Spinal cord (tissue), 9 donors: ENCODE measurements at regions not wholly inside any gene's neighbourhood (a gene's known extent, or its start where the extent isn't known, plus 50 kb on each side); places are given as distances from the start of the nearest gene placed in this dataset.
"Not testable (repeated sequence)": the region's sequence is repeated elsewhere in the genome, so short reads cannot be mapped to it uniquely, and the experiment has no call there.

ENCODE experiments used
- DNase-seq, 6 donors: peaks; one replicate each; pipeline versions ENCODE4 v3.0.0 to v3.0.0-alpha.2; 2013 to 2015; ENCODE audit warnings: low spot score in 6 of 6, low read depth in 4 of 6
- H3K27ac ChIP-seq: one replicate; pipeline ENCODE4 v1.5.1; 2013; ENCODE audit warnings: low read depth, low read length, control low read depth
- H3K27me3 ChIP-seq: one replicate; pipeline ENCODE4 v1.6.1; 2013; ENCODE audit warnings: low read length; ENCODE audit not compliant: control insufficient read depth, insufficient read depth
- H3K36me3 ChIP-seq: one replicate; pipeline ENCODE4 v1.6.1; 2013; ENCODE audit warnings: low read length; ENCODE audit not compliant: control insufficient read depth, insufficient read depth
- H3K4me1 ChIP-seq: one replicate; pipeline ENCODE4 v1.6.1; 2013; ENCODE audit warnings: low read length; ENCODE audit not compliant: control insufficient read depth, insufficient read depth
- H3K4me3 ChIP-seq: one replicate; pipeline ENCODE4 v1.5.1; 2013; ENCODE audit warnings: low read depth, low read length, control low read depth
- H3K9me3 ChIP-seq: one replicate; pipeline ENCODE4 v1.6.1; 2013; ENCODE audit warnings: low read length; ENCODE audit not compliant: control insufficient read depth, insufficient read depth
- WGBS: methylation state at CpG from one replicate; pipeline ENCODE4 v1.1.5; 2013; ENCODE audit warnings: missing lambda C conversion rate; ENCODE audit not compliant: insufficient coverage; 5-methylcytosine and 5-hydroxymethylcytosine counted together
- donor health status: healthy.

GRCh38 chr12:68387338-68387737 lies 55.2 kb upstream of the MDM1 start:
- peaks cover 4% of the 10 kb centered on the region for H3K9me3 ChIP-seq

GRCh38 chr12:68389305-68389704 lies 57.1 kb upstream of the MDM1 start:
- Histone ChIP-seq H3K27me3 (no peaks in the 10 kb centered on the region), H3K4me3 (no peak overlapping the region), H3K9me3 (peaks cover 4% of the 10 kb centered on the region), H3K36me3 (no peaks in the 10 kb centered on the region), H3K27ac (no peak overlapping the region), H3K4me1 (no peaks in the 10 kb centered on the region)
- no CpG with 5 or more reads among the region's 1 CpG for WGBS
- DNase-seq: no peak

More at GRCh38 chr12:68387338-68387737, 55.2 kb upstream of the MDM1 start:
- Histone ChIP-seq H3K4me3 (no peak overlapping the region), H3K4me1 (no peaks in the 10 kb centered on the region), H3K27ac (no peak overlapping the region), H3K27me3 (no peaks in the 10 kb centered on the region), H3K36me3 (no peaks in the 10 kb centered on the region)
- WGBS: 100% methylated on average over 1 of the region's 1 CpG
- no peak for DNase-seq

GRCh38 chr12:68391937-68392336 lies 59.8 kb upstream of the MDM1 start:
- Histone ChIP-seq H3K27ac (no peak overlapping the region), H3K4me3 (no peak overlapping the region), H3K4me1 (no peaks in the 10 kb centered on the region), H3K27me3 (no peaks in the 10 kb centered on the region), H3K9me3 (peaks cover 4% of the 10 kb centered on the region), H3K36me3 (no peaks in the 10 kb centered on the region)
- DNase-seq: no peak
- no CpG with 5 or more reads among the region's 3 CpGs for WGBS

GRCh38 chr12:68392376-68392775 lies 60.2 kb upstream of the MDM1 start:
- H3K36me3 ChIP-seq: no peaks in the 10 kb centered on the region
- H3K4me3 ChIP-seq: no peak overlapping the region
- no peaks in the 10 kb centered on the region for H3K27me3 ChIP-seq
- no peaks in the 10 kb centered on the region for H3K4me1 ChIP-seq
- DNase-seq: no peak
- H3K27ac ChIP-seq: no peak overlapping the region
- peaks cover 4% of the 10 kb centered on the region for H3K9me3 ChIP-seq

GRCh38 chr12:68393417-68393816 lies 61.3 kb upstream of the MDM1 start:
- Histone ChIP-seq H3K27me3 (no peaks in the 10 kb centered on the region), H3K4me1 (no peaks in the 10 kb centered on the region), H3K9me3 (peaks cover 4% of the 10 kb centered on the region), H3K27ac (no peak overlapping the region), H3K4me3 (no peak overlapping the region), H3K36me3 (no peaks in the 10 kb centered on the region)
- WGBS: 58% methylated on average over 4 of the region's 4 CpGs
- no peak for DNase-seq

GRCh38 chr12:68397566-68398158 lies 65.5 kb upstream of the MDM1 start:
- 100% methylated on average over 2 of the region's 4 CpGs for WGBS
- Histone ChIP-seq H3K4me3 (no peak overlapping the region), H3K4me1 (no peaks in the 10 kb centered on the region), H3K27me3 (no peaks in the 10 kb centered on the region), H3K27ac (no peak overlapping the region), H3K36me3 (no peaks in the 10 kb centered on the region), H3K9me3 (no peaks in the 10 kb centered on the region)
- DNase-seq: no peak

GRCh38 chr12:68398689-68399088 lies 66.5 kb upstream of the MDM1 start:
- not testable (repeated sequence) for H3K36me3 ChIP-seq, H3K9me3 ChIP-seq, H3K27me3 ChIP-seq, H3K4me3 ChIP-seq, DNase-seq, H3K4me1 ChIP-seq, H3K27ac ChIP-seq
- WGBS: no CpG with 5 or more reads among the region's 6 CpGs

GRCh38 chr12:68400226-68400829 lies 68.2 kb upstream of the MDM1 start:
- WGBS: 55% methylated on average over 1 of the region's 5 CpGs
- Histone ChIP-seq H3K27me3 (no peaks in the 10 kb centered on the region), H3K27ac (no peak overlapping the region), H3K4me1 (no peaks in the 10 kb centered on the region), H3K9me3 (no peaks in the 10 kb centered on the region), H3K4me3 (no peak overlapping the region), H3K36me3 (no peaks in the 10 kb centered on the region)
- DNase-seq: no peak

- H3K27me3 ChIP-seq: no peaks in the 10 kb centered on the region
- H3K4me1 ChIP-seq: peaks cover 8% of the 10 kb centered on the region
- no peak overlapping the region for H3K27ac ChIP-seq
- no peak for DNase-seq
- no peaks in the 10 kb centered on the region for H3K9me3 ChIP-seq
- WGBS: 95% methylated on average over 2 of the region's 2 CpGs
- H3K36me3 ChIP-seq: no peaks in the 10 kb centered on the region
- no peak overlapping the region for H3K4me3 ChIP-seq
Observed at GRCh38 chr12:68402422-68402821, 70.3 kb upstream of the MDM1 start.

GRCh38 chr12:68403296-68403695 lies 71.1 kb upstream of the MDM1 start:
- Histone ChIP-seq H3K9me3 (no peaks in the 10 kb centered on the region), H3K4me3 (no peak overlapping the region), H3K27me3 (no peaks in the 10 kb centered on the region), H3K27ac (no peak overlapping the region), H3K36me3 (no peaks in the 10 kb centered on the region), H3K4me1 (peaks cover 8% of the 10 kb centered on the region)
- no peak for DNase-seq
- no CpG with 5 or more reads among the region's 1 CpG for WGBS
